T-cell (primary cell): ENCODE measurements at regions not wholly inside any gene's neighbourhood (a gene's known extent, or its start where the extent isn't known, plus 50 kb on each side); places are given as distances from the start of the nearest gene placed in this dataset.
"Not testable (repeated sequence)": the region's sequence is repeated elsewhere in the genome, so short reads cannot be mapped to it uniquely, and the experiment has no call there.

Experiments used
- ATAC-seq, 4 experiments: fragments of 200-7000 bp in 3 of 4; fragments of 150-1000 bp in 1 of 4; cut with Tn5 transposase; replicated peaks in 1 of 4; 1 replicate in 3 of 4; 2 replicates in 1 of 4; pipeline ENCODE4 v1.10.0; 2021; ENCODE audit warnings: moderate library complexity in 3 of 4, mild to moderate bottlenecking in 2 of 4, moderate number of reproducible peaks in 1 of 4
- CTCF ChIA-PET, 2 donors: fragments of 300-600 bp; sonication (Branson Sonifier 250); formaldehyde crosslinking; loops; one replicate each; lab custom pipeline; 2022; ENCODE audit warnings: antibody characterized with exemption in 2 of 2; lab: Charles Lee
- POLR2A ChIA-PET, 2 donors: fragments of 300-600 bp; sonication (Branson Sonifier 250); formaldehyde crosslinking; loops; one replicate each; lab custom pipeline; 2022; ENCODE audit warnings: antibody characterized with exemption in 2 of 2; lab: Charles Lee
- DNase-seq, 35 experiments: peaks; one replicate each; pipeline versions ENCODE4 v3.0.0 to v3.0.0-alpha.2; 2013 to 2023
- H3K27ac ChIP-seq: one replicate; pipeline ENCODE4 v1.5.1; 2013; ENCODE audit warnings: low read length
- H3K27me3 ChIP-seq, 2 experiments: replicated peaks in 1 of 2; 1 replicate in 1 of 2; 2 replicates in 1 of 2; pipeline versions ENCODE4 v1.6.1 to v1.7.0; 2013; ENCODE audit warnings: low read length in 1 of 2, mixed read lengths in 1 of 2; ENCODE audit not compliant: control insufficient read depth in 2 of 2, insufficient read depth in 2 of 2; ENCODE audit errors: extremely low read depth in 1 of 2
- H3K36me3 ChIP-seq, 2 donors: 1 replicate in 1 of 2; 2 replicates in 1 of 2; pipeline versions ENCODE4 v1.6.1 to v1.7.0; 2013; ENCODE audit warnings: low read length in 1 of 2; ENCODE audit not compliant: control insufficient read depth in 2 of 2, insufficient read depth in 1 of 2; ENCODE audit errors: extremely low read depth in 1 of 2
- H3K4me1 ChIP-seq, 2 experiments: 1 replicate in 1 of 2; 2 replicates in 1 of 2; pipeline versions ENCODE4 v1.6.1 to v1.7.0; 2013; ENCODE audit warnings: low read length in 2 of 2, mixed read lengths in 1 of 2; ENCODE audit not compliant: insufficient read depth in 2 of 2, control insufficient read depth in 1 of 2; ENCODE audit errors: extremely low read depth in 1 of 2
- H3K4me3 ChIP-seq, 2 donors: 1 replicate in 1 of 2; 2 replicates in 1 of 2; pipeline versions ENCODE4 v1.5.1 to v1.7.0; 2013; ENCODE audit warnings: mild to moderate bottlenecking in 2 of 2, low read length in 1 of 2, moderate library complexity in 1 of 2; ENCODE audit not compliant: control insufficient read depth in 1 of 2; ENCODE audit errors: extremely low read depth in 1 of 2
- H3K9me3 ChIP-seq: 2 replicates; pipeline ENCODE4 v1.7.0; 2013
- H3K27ac Mint-ChIP-seq, 2 donors: one replicate each; pipeline ENCODE4 v1.8.0; 2020 to 2021; ENCODE audit warnings: mild to moderate bottlenecking in 2 of 2, mixed read lengths in 2 of 2
- H3K27me3 Mint-ChIP-seq, 2 donors: one replicate each; pipeline ENCODE4 v1.8.0; 2021 to 2022; ENCODE audit warnings: mixed read lengths in 2 of 2
- H3K36me3 Mint-ChIP-seq: one replicate; pipeline ENCODE4 v1.8.0; 2021; ENCODE audit warnings: mixed read lengths
- H3K4me1 Mint-ChIP-seq, 3 donors: one replicate each; pipeline ENCODE4 v1.8.0; 2020 to 2022; ENCODE audit warnings: mixed read lengths in 3 of 3, mild to moderate bottlenecking in 1 of 3
- H3K4me3 Mint-ChIP-seq, 3 donors: one replicate each; pipeline ENCODE4 v1.8.0; 2020 to 2022; ENCODE audit warnings: mild to moderate bottlenecking in 3 of 3, mixed read lengths in 3 of 3, moderate library complexity in 3 of 3
- H3K9me3 Mint-ChIP-seq, 3 donors: one replicate each; pipeline ENCODE4 v1.8.0; 2020 to 2022; ENCODE audit warnings: mixed read lengths in 3 of 3
- WGBS: methylation state at CpG from one replicate; pipeline ENCODE4 v1.1.5; 2013; ENCODE audit warnings: missing lambda C conversion rate; ENCODE audit not compliant: insufficient coverage; 5-methylcytosine and 5-hydroxymethylcytosine counted together

GRCh38 chr7:119937745-119938144 is 335.2 kb upstream of the KCND2 start:
- no peak overlapping the region for H3K27ac Mint-ChIP-seq
- no peak overlapping the region for H3K4me3 Mint-ChIP-seq
- no peaks in the 10 kb centered on the region for H3K9me3 Mint-ChIP-seq
- no peaks in the 10 kb centered on the region for H3K27me3 Mint-ChIP-seq
- no peaks in the 10 kb centered on the region for H3K36me3 Mint-ChIP-seq
- ChIA-PET CTCF (no interaction called here), POLR2A (no interaction called here)
- no CpG with 5 or more reads among the region's 3 CpGs for WGBS
- no peaks in the 10 kb centered on the region for H3K9me3 ChIP-seq
- H3K4me3 ChIP-seq = no peak overlapping the region
- no peak for DNase-seq
- ATAC-seq = no peak
- H3K27me3 ChIP-seq = no peaks in the 10 kb centered on the region
- H3K27ac ChIP-seq = no peak overlapping the region
- no peaks in the 10 kb centered on the region for H3K4me1 Mint-ChIP-seq
- H3K36me3 ChIP-seq = no peaks in the 10 kb centered on the region
- no peaks in the 10 kb centered on the region for H3K4me1 ChIP-seq

GRCh38 chr7:119943942-119944600 is 328.9 kb upstream of the KCND2 start:
- no peak for ATAC-seq
- ChIA-PET CTCF (no interaction called here), POLR2A (no interaction called here)
- Histone ChIP-seq H3K4me1 (no peaks in the 10 kb centered on the region), H3K27ac (no peak overlapping the region), H3K36me3 (no peaks in the 10 kb centered on the region), H3K27me3 (no peaks in the 10 kb centered on the region), H3K4me3 (no peak overlapping the region), H3K9me3 (no peaks in the 10 kb centered on the region)
- H3K9me3 Mint-ChIP-seq = peaks cover 0 to 7% (median 4%) of the 10 kb centered on the region in 3 donors
- no peaks in the 10 kb centered on the region for H3K27me3 Mint-ChIP-seq
- WGBS = no CpG with 5 or more reads among the region's 5 CpGs
- no peaks in the 10 kb centered on the region for H3K4me1 Mint-ChIP-seq
- DNase-seq = no peak
- no peak overlapping the region for H3K27ac Mint-ChIP-seq
- no peak overlapping the region for H3K4me3 Mint-ChIP-seq
- no peaks in the 10 kb centered on the region for H3K36me3 Mint-ChIP-seq

GRCh38 chr7:119944601-119944972 is 328.4 kb upstream of the KCND2 start:
- no peak for ATAC-seq
- Mint-ChIP-seq H3K4me1 (no peaks in the 10 kb centered on the region), H3K27me3 (no peaks in the 10 kb centered on the region), H3K36me3 (no peaks in the 10 kb centered on the region), H3K27ac (no peak overlapping the region), H3K4me3 (no peak overlapping the region), H3K9me3 (peaks cover under 1 to 7% (median 5%) of the 10 kb centered on the region in 3 donors)
- no CpG with 5 or more reads among the region's 1 CpG for WGBS
- POLR2A ChIA-PET = no interaction called here
- Histone ChIP-seq H3K27me3 (no peaks in the 10 kb centered on the region), H3K36me3 (no peaks in the 10 kb centered on the region), H3K27ac (no peak overlapping the region), H3K4me1 (no peaks in the 10 kb centered on the region), H3K4me3 (no peak overlapping the region), H3K9me3 (no peaks in the 10 kb centered on the region)
- DNase-seq = no peak
- CTCF ChIA-PET = no interaction called here

- no peaks in the 10 kb centered on the region for H3K27me3 ChIP-seq
- no CpG with 5 or more reads among the region's 1 CpG for WGBS
- no peak for ATAC-seq
- H3K4me3 ChIP-seq = no peak overlapping the region
- H3K4me1 Mint-ChIP-seq = no peaks in the 10 kb centered on the region
- no peaks in the 10 kb centered on the region for H3K36me3 Mint-ChIP-seq
- no peak overlapping the region for H3K4me3 Mint-ChIP-seq
- ChIA-PET CTCF (no interaction called here), POLR2A (no interaction called here)
- H3K27ac ChIP-seq = no peak overlapping the region
- H3K36me3 ChIP-seq = no peaks in the 10 kb centered on the region
- no peaks in the 10 kb centered on the region for H3K27me3 Mint-ChIP-seq
- DNase-seq = no peak
- no peaks in the 10 kb centered on the region for H3K4me1 ChIP-seq
- H3K9me3 Mint-ChIP-seq = peaks cover 5 to 10% (median 9%) of the 10 kb centered on the region in 3 donors
- no peak overlapping the region for H3K27ac Mint-ChIP-seq
- H3K9me3 ChIP-seq = no peaks in the 10 kb centered on the region
These were observed 327.2 kb upstream of the KCND2 start for GRCh38 chr7:119945822-119946221.

GRCh38 chr7:119949053-119949452 is 323.9 kb upstream of the KCND2 start:
- no peaks in the 10 kb centered on the region for H3K36me3 ChIP-seq
- no peaks in the 10 kb centered on the region for H3K4me1 ChIP-seq
- POLR2A ChIA-PET = no interaction called here
- H3K9me3 Mint-ChIP-seq = peaks cover 5 to 9% (median 7%) of the 10 kb centered on the region in 3 donors
- no peak for DNase-seq
- no peaks in the 10 kb centered on the region for H3K9me3 ChIP-seq
- no peak overlapping the region for H3K27ac Mint-ChIP-seq
- H3K4me1 Mint-ChIP-seq = no peaks in the 10 kb centered on the region
- H3K27me3 Mint-ChIP-seq = no peaks in the 10 kb centered on the region
- no peak for ATAC-seq
- CTCF ChIA-PET = no interaction called here
- H3K36me3 Mint-ChIP-seq = no peaks in the 10 kb centered on the region
- H3K27ac ChIP-seq = no peak overlapping the region
- no peaks in the 10 kb centered on the region for H3K27me3 ChIP-seq
- no peak overlapping the region for H3K4me3 Mint-ChIP-seq
- no peak overlapping the region for H3K4me3 ChIP-seq
- 88% methylated on average over 4 of the region's 5 CpGs for WGBS

GRCh38 chr7:119950390-119951041 is 322.5 kb upstream of the KCND2 start:
- H3K4me1 Mint-ChIP-seq = not testable (repeated sequence)

More at GRCh38 chr7:119950390-119951041, 322.5 kb upstream of the KCND2 start:
- H3K4me3 Mint-ChIP-seq, CTCF ChIA-PET, H3K36me3 Mint-ChIP-seq, ATAC-seq, H3K27ac ChIP-seq, DNase-seq, H3K36me3 ChIP-seq, H3K4me3 ChIP-seq, H3K4me1 ChIP-seq, H3K9me3 Mint-ChIP-seq, H3K27me3 ChIP-seq, POLR2A ChIA-PET, H3K27ac Mint-ChIP-seq, H3K27me3 Mint-ChIP-seq, H3K9me3 ChIP-seq: not testable (repeated sequence)
- 91% methylated on average over 15 of the region's 30 CpGs for WGBS
